Esophagus (tissue), 2 donors: ENCODE measurements at regions not wholly inside any gene's neighbourhood (a gene's known extent, or its start where the extent isn't known, plus 50 kb on each side); places are given as distances from the start of the nearest gene placed in this dataset.
"Not testable (repeated sequence)": the region's sequence is repeated elsewhere in the genome, so short reads cannot be mapped to it uniquely, and the experiment has no call there.

Experiments
- H3K27ac ChIP-seq, 2 donors: one replicate each; pipeline ENCODE4 v1.5.1; 2013; ENCODE audit warnings: low read depth in 2 of 2, mild to moderate bottlenecking in 2 of 2, inconsistent platforms in 1 of 2, low read length in 1 of 2, moderate library complexity in 1 of 2
- H3K27me3 ChIP-seq, 2 donors: one replicate each; pipeline ENCODE4 v1.6.1; 2013; ENCODE audit warnings: low read length in 2 of 2, control low read depth in 1 of 2, mild to moderate bottlenecking in 1 of 2; ENCODE audit not compliant: insufficient read depth in 2 of 2, control insufficient read depth in 1 of 2
- H3K36me3 ChIP-seq, 2 donors: one replicate each; pipeline ENCODE4 v1.6.1; 2013; ENCODE audit warnings: low read length in 1 of 2; ENCODE audit not compliant: control insufficient read depth in 2 of 2, insufficient read depth in 2 of 2
- H3K4me1 ChIP-seq, 2 donors: one replicate each; pipeline ENCODE4 v1.6.1; 2013; ENCODE audit warnings: low read length in 1 of 2; ENCODE audit not compliant: control insufficient read depth in 2 of 2, insufficient read depth in 2 of 2
- H3K4me3 ChIP-seq, 2 donors: one replicate each; pipeline ENCODE4 v1.5.1; 2013; ENCODE audit warnings: low read length in 2 of 2, mild to moderate bottlenecking in 2 of 2, low read depth in 1 of 2, moderate library complexity in 1 of 2
- H3K9me3 ChIP-seq, 2 donors: one replicate each; pipeline ENCODE4 v1.6.1; 2013; ENCODE audit warnings: mild to moderate bottlenecking in 2 of 2, low read depth in 1 of 2, low read length in 1 of 2, moderate library complexity in 1 of 2; ENCODE audit not compliant: control insufficient read depth in 2 of 2, insufficient read depth in 1 of 2
- WGBS, 2 donors: extraction: QIAGEN DNeasy Blood & Tissue Kit; methylation state at CpG; one replicate each; pipeline ENCODE4 v1.1.7; 2013; 5-methylcytosine and 5-hydroxymethylcytosine counted together
- donor health status: healthy with polysubstance abuse.
- donor health status: Bipolar disorder and iron deficiency.

GRCh38 chr2:180240774-180241173 lies 233.7 kb upstream of the CWC22 start:
- no peak overlapping the region for H3K4me3 ChIP-seq
- H3K4me1 ChIP-seq: no peaks in the 10 kb centered on the region
- no peak overlapping the region for H3K27ac ChIP-seq
- H3K36me3 ChIP-seq: no peaks in the 10 kb centered on the region
- H3K27me3 ChIP-seq: no peaks in the 10 kb centered on the region
- no peaks in the 10 kb centered on the region for H3K9me3 ChIP-seq

- Histone ChIP-seq H3K27me3 (no peaks in the 10 kb centered on the region), H3K27ac (no peak overlapping the region), H3K4me3 (no peak overlapping the region), H3K4me1 (no peaks in the 10 kb centered on the region), H3K36me3 (no peaks in the 10 kb centered on the region), H3K9me3 (no peaks in the 10 kb centered on the region)
- WGBS, 2 donors: 95 to 97% methylated on average over 8 of the region's 8 CpGs
Observed at GRCh38 chr2:180238729-180239128, 231.6 kb upstream of the CWC22 start.

- H3K27ac ChIP-seq, H3K4me1 ChIP-seq, H3K36me3 ChIP-seq, H3K27me3 ChIP-seq, H3K9me3 ChIP-seq, H3K4me3 ChIP-seq: not testable (repeated sequence)
- WGBS, 2 donors: 73 to 86% methylated on average over 3 of the region's 3 CpGs
Observed at GRCh38 chr2:180236061-180236460, 229.0 kb upstream of the CWC22 start.

- H3K4me1 ChIP-seq, H3K27ac ChIP-seq, H3K4me3 ChIP-seq, H3K9me3 ChIP-seq, H3K27me3 ChIP-seq, H3K36me3 ChIP-seq: not testable (repeated sequence)
- WGBS, 2 donors: 93 to 94% methylated on average over 4 of the region's 4 CpGs
Observed at GRCh38 chr2:180235506-180235905, 228.4 kb upstream of the CWC22 start.

- not testable (repeated sequence) for H3K4me3 ChIP-seq, H3K4me1 ChIP-seq, H3K36me3 ChIP-seq, H3K27ac ChIP-seq, H3K9me3 ChIP-seq, H3K27me3 ChIP-seq
- WGBS, 2 donors: 93 to 97% methylated on average over 5 of the region's 5 CpGs
Observed at GRCh38 chr2:180234991-180235390, 227.9 kb upstream of the CWC22 start.

- Histone ChIP-seq H3K27me3 (no peaks in the 10 kb centered on the region), H3K4me3 (no peak overlapping the region), H3K27ac (no peak overlapping the region), H3K36me3 (no peaks in the 10 kb centered on the region), H3K4me1 (no peaks in the 10 kb centered on the region), H3K9me3 (no peaks in the 10 kb centered on the region)
- 50 to 56% methylated on average over 1 of the region's 1 CpG for WGBS, 2 donors
Observed at GRCh38 chr2:180231015-180231414, 223.9 kb upstream of the CWC22 start.

- no peaks in the 10 kb centered on the region for H3K4me1 ChIP-seq
- 77 to 89% methylated on average over 2 of the region's 2 CpGs for WGBS, 2 donors
- H3K36me3 ChIP-seq: no peaks in the 10 kb centered on the region
- H3K27ac ChIP-seq: no peak overlapping the region
- H3K9me3 ChIP-seq: peaks cover 0 to 7% of the 10 kb centered on the region in 2 donors
- no peaks in the 10 kb centered on the region for H3K27me3 ChIP-seq
- H3K4me3 ChIP-seq: no peak overlapping the region
Observed at GRCh38 chr2:180227461-180227860, 220.4 kb upstream of the CWC22 start.

GRCh38 chr2:180225118-180225517 lies 218.0 kb upstream of the CWC22 start:
- Histone ChIP-seq H3K27ac (no peak overlapping the region), H3K4me1 (no peaks in the 10 kb centered on the region), H3K4me3 (no peak overlapping the region), H3K27me3 (no peaks in the 10 kb centered on the region), H3K36me3 (no peaks in the 10 kb centered on the region), H3K9me3 (peaks cover 0 to 7% of the 10 kb centered on the region in 2 donors)

- Histone ChIP-seq H3K27ac (peak overlapping the region in 1 of 2 donors; percentile 42), H3K4me3 (no peak overlapping the region), H3K36me3 (no peaks in the 10 kb centered on the region), H3K4me1 (no peaks in the 10 kb centered on the region), H3K27me3 (no peaks in the 10 kb centered on the region), H3K9me3 (peaks cover 0 to 7% of the 10 kb centered on the region in 2 donors)
- 22 to 41% methylated on average over 1 of the region's 1 CpG for WGBS, 2 donors
Observed at GRCh38 chr2:180222644-180223043, 215.5 kb upstream of the CWC22 start.

- H3K4me3 ChIP-seq: no peak overlapping the region
- no peaks in the 10 kb centered on the region for H3K36me3 ChIP-seq
- WGBS, 2 donors: 61 to 79% methylated on average over 1 of the region's 1 CpG
- H3K27ac ChIP-seq: no peak overlapping the region
- no peaks in the 10 kb centered on the region for H3K9me3 ChIP-seq
- H3K4me1 ChIP-seq: no peaks in the 10 kb centered on the region
- no peaks in the 10 kb centered on the region for H3K27me3 ChIP-seq
Observed at GRCh38 chr2:180219491-180219890, 212.4 kb upstream of the CWC22 start.
